Stimulated activated naive CD8-positive, alpha-beta T cell treated with anti-CD3 and anti-CD28 coated beads, Interleukin-15, Interleukin-2, amounts not matched to agents 100 ng/mL and 50 ng/mL, for 24 hours (primary cell): ENCODE measurements at regions not wholly inside any gene's neighbourhood (a gene's known extent, or its start where the extent isn't known, plus 50 kb on each side); places are given as distances from the start of the nearest gene placed in this dataset.
"Not testable (repeated sequence)": the region's sequence is repeated elsewhere in the genome, so short reads cannot be mapped to it uniquely, and the experiment has no call there.

ENCODE experiments used
- H3K27ac Mint-ChIP-seq: one replicate; pipeline ENCODE4 v1.8.0; 2021; ENCODE audit warnings: mild to moderate bottlenecking, mixed read lengths
- H3K27me3 Mint-ChIP-seq: one replicate; pipeline ENCODE4 v1.8.0; 2021; ENCODE audit warnings: mixed read lengths
- H3K36me3 Mint-ChIP-seq: one replicate; pipeline ENCODE4 v1.8.0; 2021; ENCODE audit warnings: low read depth, mixed read lengths
- H3K4me1 Mint-ChIP-seq: one replicate; pipeline ENCODE4 v1.8.0; 2021; ENCODE audit warnings: low read depth, mixed read lengths
- H3K4me3 Mint-ChIP-seq: one replicate; pipeline ENCODE4 v1.8.0; 2021; ENCODE audit warnings: mild to moderate bottlenecking, mixed read lengths
- H3K9me3 Mint-ChIP-seq: one replicate; pipeline ENCODE4 v1.8.0; 2021; ENCODE audit warnings: mixed read lengths

DNA sequence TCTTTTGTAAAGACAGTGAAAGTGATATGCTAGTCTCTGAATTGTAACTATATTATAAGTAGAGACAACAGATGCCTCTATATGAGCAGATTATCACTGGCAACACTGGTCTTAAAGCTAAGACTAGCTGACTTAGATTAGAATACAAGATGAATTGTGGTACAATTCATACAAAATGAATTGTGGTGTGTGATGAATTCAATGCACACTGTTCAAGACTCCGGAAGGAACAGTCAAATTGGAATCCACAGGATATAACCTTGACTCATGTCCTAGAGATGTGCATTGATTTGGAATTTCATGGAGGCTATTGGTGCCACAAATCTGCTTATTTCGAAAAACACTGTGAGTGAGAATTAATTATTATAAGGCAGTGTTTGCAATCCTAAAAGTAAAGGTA lies 701.8 kb downstream of the PCDH7 start:
- no peak overlapping the region for H3K27ac Mint-ChIP-seq
- H3K27me3 Mint-ChIP-seq = no peaks in the 10 kb centered on the region
- no peaks in the 10 kb centered on the region for H3K9me3 Mint-ChIP-seq
- H3K4me3 Mint-ChIP-seq = no peak overlapping the region
- no peaks in the 10 kb centered on the region for H3K4me1 Mint-ChIP-seq
- no peaks in the 10 kb centered on the region for H3K36me3 Mint-ChIP-seq

DNA sequence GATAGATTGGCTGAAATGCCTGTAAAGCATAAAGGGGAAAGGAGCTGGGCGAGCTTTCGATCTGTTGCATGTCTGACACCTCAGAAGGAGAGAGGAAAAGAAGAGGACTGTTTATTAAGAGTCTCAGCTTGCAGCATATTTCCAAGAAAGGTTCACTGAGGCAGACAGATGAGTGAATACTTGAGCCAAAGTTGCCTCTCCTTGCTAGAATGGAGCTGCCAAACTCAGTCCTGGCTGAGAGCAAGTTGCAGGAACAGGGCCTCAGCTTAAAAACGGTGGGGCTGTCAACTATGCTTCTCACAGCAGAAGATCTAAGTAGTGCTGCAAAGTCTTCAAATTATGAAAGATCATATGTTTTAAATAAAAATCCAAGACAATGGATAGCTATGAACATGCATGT lies 707.5 kb downstream of the PCDH7 start:
- H3K36me3 Mint-ChIP-seq = no peaks in the 10 kb centered on the region
- no peaks in the 10 kb centered on the region for H3K27me3 Mint-ChIP-seq
- H3K27ac Mint-ChIP-seq = no peak overlapping the region
- no peaks in the 10 kb centered on the region for H3K9me3 Mint-ChIP-seq
- H3K4me3 Mint-ChIP-seq = no peak overlapping the region
- no peaks in the 10 kb centered on the region for H3K4me1 Mint-ChIP-seq

DNA sequence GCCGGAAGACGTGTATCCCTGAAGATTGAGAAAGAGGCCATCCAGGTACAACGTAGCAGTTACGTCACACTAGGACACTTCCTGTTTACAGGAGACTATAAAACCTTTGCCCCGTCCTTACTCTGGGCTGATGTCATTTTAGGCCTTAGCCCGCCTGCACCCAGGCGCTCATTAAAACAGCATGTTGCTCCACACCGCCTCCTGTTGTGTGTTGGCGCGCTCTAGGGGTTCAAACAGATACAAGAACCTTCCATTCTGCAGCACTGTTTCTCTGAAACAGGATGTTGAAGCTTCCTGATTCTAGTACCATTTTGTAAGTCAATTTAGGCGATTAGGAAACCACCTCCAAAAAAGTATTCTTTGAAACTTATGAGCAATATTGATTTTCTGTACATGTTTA lies 722.1 kb downstream of the PCDH7 start:
- H3K9me3 Mint-ChIP-seq = no peaks in the 10 kb centered on the region
- H3K27ac Mint-ChIP-seq = no peak overlapping the region
- no peaks in the 10 kb centered on the region for H3K27me3 Mint-ChIP-seq
- no peak overlapping the region for H3K4me3 Mint-ChIP-seq
- no peaks in the 10 kb centered on the region for H3K4me1 Mint-ChIP-seq
- no peaks in the 10 kb centered on the region for H3K36me3 Mint-ChIP-seq

DNA sequence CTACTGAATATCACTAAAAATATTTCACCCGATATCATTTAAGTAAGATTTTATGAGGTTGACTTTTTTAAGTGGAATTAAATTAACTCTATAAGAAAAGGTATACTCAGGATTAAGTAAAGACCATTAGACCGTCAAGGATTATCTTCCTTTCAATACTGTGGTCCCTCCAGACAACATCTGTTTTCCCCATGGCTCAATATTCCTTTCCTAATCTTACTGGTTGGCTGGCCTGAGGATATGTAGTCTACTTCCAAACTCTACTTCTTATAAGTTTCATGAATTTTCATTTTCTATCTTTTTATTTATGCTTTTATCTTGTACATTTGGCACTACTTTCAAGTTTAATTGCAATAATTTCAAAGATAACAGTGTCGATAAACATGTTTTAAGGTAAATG lies 725.4 kb downstream of the PCDH7 start:
- Mint-ChIP-seq H3K27me3 (no peaks in the 10 kb centered on the region), H3K4me3 (no peak overlapping the region), H3K4me1 (no peaks in the 10 kb centered on the region), H3K36me3 (no peaks in the 10 kb centered on the region), H3K9me3 (peaks cover 4% of the 10 kb centered on the region), H3K27ac (no peak overlapping the region)

DNA sequence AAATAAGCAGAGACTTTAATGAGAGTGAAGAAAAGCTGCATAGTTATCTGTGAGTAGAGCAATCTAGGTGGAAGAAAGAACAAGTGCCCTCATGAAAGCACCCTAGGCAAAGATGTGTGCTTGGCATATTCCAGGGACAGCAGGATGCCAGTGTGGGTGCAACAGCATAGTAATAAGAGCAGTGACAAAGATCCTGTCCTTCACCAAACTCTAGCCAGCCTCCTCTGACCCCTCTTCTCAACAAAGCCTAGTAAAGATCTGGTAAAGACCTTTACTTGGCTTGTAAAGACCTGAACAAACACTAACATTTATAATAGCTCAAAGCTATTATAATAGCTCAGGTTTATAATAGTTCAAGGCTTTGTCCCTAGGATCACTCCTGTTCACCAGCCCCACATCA lies 735.4 kb downstream of the PCDH7 start:
- Mint-ChIP-seq H3K4me3 (no peak overlapping the region), H3K4me1 (no peaks in the 10 kb centered on the region), H3K9me3 (peaks cover 14% of the 10 kb centered on the region), H3K27me3 (no peaks in the 10 kb centered on the region), H3K36me3 (no peaks in the 10 kb centered on the region), H3K27ac (no peak overlapping the region)

DNA sequence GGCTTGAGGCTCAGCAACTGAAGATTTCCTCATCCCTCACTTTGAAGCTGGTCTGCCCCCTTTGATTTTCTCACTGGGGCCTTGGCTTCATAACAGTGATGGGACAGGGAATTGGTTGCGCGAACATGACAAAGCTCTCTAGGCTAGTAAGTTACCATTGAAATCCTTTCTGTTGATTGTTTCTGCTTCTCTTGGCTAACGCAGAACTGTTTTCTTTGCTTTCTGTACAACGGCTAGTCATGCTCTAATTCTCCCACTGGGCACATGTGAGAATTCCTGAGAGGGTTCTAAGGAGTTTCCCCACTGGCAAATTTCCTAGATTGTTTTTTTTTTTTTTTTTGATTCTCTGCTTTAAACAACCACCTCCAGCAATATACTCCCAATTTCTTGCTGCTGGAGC lies 738.6 kb downstream of the PCDH7 start:
- Mint-ChIP-seq H3K27me3 (no peaks in the 10 kb centered on the region), H3K36me3 (no peaks in the 10 kb centered on the region), H3K4me1 (no peaks in the 10 kb centered on the region), H3K4me3 (no peak overlapping the region), H3K27ac (no peak overlapping the region), H3K9me3 (peaks cover 5% of the 10 kb centered on the region)

DNA sequence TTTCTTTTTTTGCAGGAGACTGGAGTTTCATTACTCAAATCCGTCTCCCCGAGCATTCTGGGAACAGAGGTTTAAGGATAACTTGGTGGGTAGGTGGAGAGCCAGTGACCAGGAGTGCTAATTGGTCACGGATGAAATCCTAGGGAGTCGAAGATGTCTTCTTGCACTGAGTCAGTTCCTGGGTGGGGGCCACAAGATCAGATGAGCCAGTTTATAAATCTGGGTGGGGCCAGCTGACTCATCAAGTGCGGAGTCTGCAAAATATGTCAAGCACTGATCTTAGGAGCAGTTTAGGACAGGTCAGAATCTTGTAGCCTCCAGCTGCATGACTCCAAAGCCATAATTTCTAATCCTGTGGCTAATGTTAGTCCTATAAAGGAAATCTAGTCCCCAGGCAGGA lies 741.3 kb downstream of the PCDH7 start:
- Mint-ChIP-seq H3K36me3 (no peaks in the 10 kb centered on the region), H3K4me1 (no peaks in the 10 kb centered on the region), H3K9me3 (peaks cover 12% of the 10 kb centered on the region), H3K27ac (no peak overlapping the region), H3K27me3 (no peaks in the 10 kb centered on the region), H3K4me3 (no peak overlapping the region)

DNA sequence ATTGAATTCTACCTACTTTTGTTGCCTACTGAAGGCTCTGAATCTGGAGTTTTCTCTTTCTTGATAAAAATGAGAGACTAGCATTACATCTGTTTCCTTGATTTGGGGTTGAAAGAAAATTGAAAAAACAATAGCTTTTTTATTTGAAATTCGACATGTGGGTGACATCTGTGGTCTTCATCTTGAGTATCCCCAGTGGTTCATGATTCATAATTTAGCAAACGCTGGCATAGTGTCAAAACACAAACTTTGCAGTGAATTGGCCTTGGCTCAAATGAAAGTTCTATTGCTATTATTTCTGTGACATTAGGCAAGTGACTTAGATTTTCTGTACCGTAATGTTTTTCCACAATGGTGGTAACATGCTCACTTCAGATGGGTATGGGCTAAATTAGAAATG lies 747.6 kb downstream of the PCDH7 start:
- H3K4me1 Mint-ChIP-seq = no peaks in the 10 kb centered on the region
- H3K36me3 Mint-ChIP-seq = no peaks in the 10 kb centered on the region

DNA sequence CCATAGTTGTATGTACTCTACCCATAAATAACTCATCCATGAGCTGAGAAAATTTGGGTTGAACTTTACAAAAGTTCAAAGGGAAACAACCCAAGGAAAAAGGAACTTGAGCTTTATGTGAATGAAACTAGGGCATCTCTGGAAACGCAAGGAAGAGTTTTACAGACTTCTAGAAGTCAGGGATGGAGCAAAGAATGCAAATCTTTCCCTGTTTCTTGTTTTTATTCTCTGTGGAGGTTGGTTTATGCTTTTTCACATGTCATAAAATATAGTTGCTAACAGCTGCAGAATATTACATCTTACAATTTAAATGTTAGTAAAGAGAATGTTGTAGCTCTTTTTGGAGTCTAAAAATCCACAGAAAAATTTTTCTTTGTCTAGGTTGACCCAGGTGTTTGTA lies 754.1 kb downstream of the PCDH7 start:
- H3K4me1 Mint-ChIP-seq = no peaks in the 10 kb centered on the region
- peaks cover 19% of the 10 kb centered on the region for H3K9me3 Mint-ChIP-seq
- H3K4me3 Mint-ChIP-seq = no peak overlapping the region
- H3K27ac Mint-ChIP-seq = no peak overlapping the region
- no peaks in the 10 kb centered on the region for H3K36me3 Mint-ChIP-seq
- no peaks in the 10 kb centered on the region for H3K27me3 Mint-ChIP-seq

More for the DNA sequence above, 747.6 kb downstream of the PCDH7 start:
- H3K27ac Mint-ChIP-seq = no peak overlapping the region
- no peak overlapping the region for H3K4me3 Mint-ChIP-seq
- H3K27me3 Mint-ChIP-seq = no peaks in the 10 kb centered on the region
- peaks cover 21% of the 10 kb centered on the region for H3K9me3 Mint-ChIP-seq

DNA sequence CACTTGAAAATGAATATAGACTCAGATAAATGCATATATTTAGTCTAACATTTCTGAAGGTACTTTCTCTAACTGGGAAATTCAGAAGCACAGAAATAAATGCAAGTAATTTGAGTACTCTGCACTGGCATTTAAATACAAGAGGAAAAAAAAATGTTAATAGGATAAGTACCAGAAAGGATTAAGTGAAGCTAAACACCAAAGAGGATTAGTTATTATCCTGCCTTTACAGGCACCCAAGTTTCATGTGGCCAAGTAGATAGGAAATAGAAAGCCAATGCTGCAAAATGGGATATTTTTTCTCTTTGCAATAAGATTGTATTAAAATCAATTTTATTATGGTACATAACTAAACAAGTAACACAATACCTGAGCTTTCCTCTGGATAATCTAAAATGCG lies 762.5 kb downstream of the PCDH7 start:
- Mint-ChIP-seq H3K4me3 (no peak overlapping the region), H3K36me3 (no peaks in the 10 kb centered on the region), H3K4me1 (no peaks in the 10 kb centered on the region), H3K27ac (no peak overlapping the region), H3K27me3 (no peaks in the 10 kb centered on the region), H3K9me3 (peaks cover 8% of the 10 kb centered on the region)

DNA sequence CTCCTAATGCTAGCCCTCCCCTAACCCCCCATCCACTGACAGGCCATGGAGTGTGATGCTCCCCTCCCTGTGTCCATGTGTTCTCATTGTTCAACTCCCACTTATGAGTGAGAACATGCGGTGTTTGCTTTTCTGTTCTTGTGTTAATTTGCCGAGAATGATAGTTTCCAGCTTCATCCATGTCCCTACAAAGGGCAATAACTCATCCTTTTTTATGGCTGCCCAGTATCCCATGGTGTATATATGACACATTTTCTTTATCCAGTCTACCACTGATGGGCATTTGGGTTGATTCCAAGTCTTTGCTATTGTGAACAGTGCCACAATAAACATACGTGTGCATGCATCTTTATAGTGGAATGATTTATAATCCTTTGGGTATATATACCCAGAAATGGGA lies 779.0 kb downstream of the PCDH7 start:
- peaks cover 15% of the 10 kb centered on the region for H3K9me3 Mint-ChIP-seq
- not testable (repeated sequence) for H3K27me3 Mint-ChIP-seq, H3K4me3 Mint-ChIP-seq, H3K36me3 Mint-ChIP-seq, H3K4me1 Mint-ChIP-seq, H3K27ac Mint-ChIP-seq

DNA sequence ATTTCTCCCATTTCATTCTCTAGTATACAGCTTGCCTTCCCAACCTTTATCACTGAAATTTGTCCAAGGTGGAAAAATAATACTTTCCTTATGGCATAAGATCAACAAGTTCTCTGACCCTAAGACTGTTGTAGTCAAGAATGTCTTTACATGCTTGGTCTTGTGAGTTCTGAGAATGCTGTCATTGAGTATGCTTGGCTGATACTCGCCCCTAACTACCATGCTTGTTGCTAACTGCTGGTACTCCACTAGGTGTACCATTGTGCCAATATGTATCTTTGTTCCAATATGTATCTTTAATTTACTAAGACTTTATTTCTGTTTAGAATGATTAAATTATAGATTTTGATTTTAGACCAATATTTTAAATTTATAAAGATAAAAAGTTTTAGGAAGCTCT lies 796.4 kb downstream of the PCDH7 start:
- Mint-ChIP-seq H3K27ac (no peak overlapping the region), H3K9me3 (peaks cover 16% of the 10 kb centered on the region), H3K36me3 (no peaks in the 10 kb centered on the region), H3K27me3 (no peaks in the 10 kb centered on the region), H3K4me3 (no peak overlapping the region), H3K4me1 (no peaks in the 10 kb centered on the region)

DNA sequence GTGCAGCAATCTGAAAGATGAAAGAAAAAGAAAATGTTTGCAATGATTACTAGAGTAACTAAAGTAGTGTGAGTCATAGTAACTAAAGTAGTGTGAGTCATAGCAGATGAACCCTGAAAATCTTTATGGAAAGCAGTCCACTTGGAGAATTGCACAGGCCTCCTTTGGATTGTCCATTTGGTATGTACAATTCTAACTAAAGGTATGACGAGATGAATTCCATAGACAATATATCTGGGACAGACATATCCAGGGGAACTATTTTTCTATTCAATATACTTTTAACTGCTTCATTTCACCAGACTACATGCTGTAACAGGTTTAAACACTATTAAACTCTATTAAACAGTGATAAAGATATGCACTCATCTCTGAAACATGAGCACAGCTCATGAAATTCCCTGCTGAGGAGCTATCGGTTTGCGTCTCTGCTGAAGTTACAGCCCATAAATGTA lies 798.7 kb downstream of the PCDH7 start:
- no peaks in the 10 kb centered on the region for H3K4me1 Mint-ChIP-seq
- no peak overlapping the region for H3K27ac Mint-ChIP-seq
- H3K36me3 Mint-ChIP-seq = no peaks in the 10 kb centered on the region
- H3K9me3 Mint-ChIP-seq = peaks cover 16% of the 10 kb centered on the region
- no peaks in the 10 kb centered on the region for H3K27me3 Mint-ChIP-seq
- H3K4me3 Mint-ChIP-seq = no peak overlapping the region

DNA sequence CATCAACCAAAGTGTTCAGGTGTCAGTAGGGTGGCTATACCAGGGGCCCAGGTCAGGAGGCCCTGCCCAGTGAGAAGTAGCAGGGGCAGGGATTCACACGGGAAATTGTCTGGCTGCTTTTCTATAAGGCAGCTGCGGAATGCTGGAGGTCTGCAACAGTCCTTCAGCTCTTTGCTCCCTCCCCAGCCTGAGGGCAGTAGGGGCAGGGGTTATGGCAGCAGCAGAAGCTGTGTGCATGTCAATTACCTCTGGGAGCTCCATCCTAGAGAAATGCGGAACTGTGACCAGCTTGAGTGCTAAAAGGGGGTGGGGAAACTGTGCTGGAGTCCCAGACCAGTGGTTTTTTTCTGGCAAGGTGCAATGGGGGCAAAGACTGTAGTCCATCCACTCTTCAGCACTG lies 810.4 kb downstream of the PCDH7 start:
- peaks cover 18% of the 10 kb centered on the region for H3K9me3 Mint-ChIP-seq
- no peaks in the 10 kb centered on the region for H3K4me1 Mint-ChIP-seq
- H3K4me3 Mint-ChIP-seq = no peak overlapping the region
- no peaks in the 10 kb centered on the region for H3K27me3 Mint-ChIP-seq
- no peak overlapping the region for H3K27ac Mint-ChIP-seq
- no peaks in the 10 kb centered on the region for H3K36me3 Mint-ChIP-seq

DNA sequence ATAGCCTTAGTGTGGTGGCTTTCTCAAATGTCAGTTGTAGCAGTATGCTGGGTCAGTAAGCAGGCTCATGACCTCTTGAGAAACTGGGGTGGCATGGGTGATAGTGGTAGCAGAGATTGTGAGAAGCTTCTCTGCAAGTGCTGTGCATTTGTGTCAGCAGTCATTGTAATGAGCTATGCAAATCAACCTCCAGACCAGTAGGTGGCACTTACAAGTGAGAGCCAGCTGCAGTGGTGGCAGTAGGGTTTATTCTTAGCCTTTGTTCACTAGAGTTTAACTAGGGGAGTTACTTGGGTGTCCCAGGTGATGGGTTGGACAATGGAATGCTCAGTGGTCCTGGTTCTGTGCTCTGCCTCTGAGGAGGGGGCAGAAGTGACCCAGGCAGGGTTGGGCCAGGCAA lies 818.7 kb downstream of the PCDH7 start:
- Mint-ChIP-seq H3K36me3 (no peaks in the 10 kb centered on the region), H3K27ac (no peak overlapping the region), H3K27me3 (no peaks in the 10 kb centered on the region), H3K9me3 (peaks cover 14% of the 10 kb centered on the region), H3K4me3 (no peak overlapping the region), H3K4me1 (no peaks in the 10 kb centered on the region)

DNA sequence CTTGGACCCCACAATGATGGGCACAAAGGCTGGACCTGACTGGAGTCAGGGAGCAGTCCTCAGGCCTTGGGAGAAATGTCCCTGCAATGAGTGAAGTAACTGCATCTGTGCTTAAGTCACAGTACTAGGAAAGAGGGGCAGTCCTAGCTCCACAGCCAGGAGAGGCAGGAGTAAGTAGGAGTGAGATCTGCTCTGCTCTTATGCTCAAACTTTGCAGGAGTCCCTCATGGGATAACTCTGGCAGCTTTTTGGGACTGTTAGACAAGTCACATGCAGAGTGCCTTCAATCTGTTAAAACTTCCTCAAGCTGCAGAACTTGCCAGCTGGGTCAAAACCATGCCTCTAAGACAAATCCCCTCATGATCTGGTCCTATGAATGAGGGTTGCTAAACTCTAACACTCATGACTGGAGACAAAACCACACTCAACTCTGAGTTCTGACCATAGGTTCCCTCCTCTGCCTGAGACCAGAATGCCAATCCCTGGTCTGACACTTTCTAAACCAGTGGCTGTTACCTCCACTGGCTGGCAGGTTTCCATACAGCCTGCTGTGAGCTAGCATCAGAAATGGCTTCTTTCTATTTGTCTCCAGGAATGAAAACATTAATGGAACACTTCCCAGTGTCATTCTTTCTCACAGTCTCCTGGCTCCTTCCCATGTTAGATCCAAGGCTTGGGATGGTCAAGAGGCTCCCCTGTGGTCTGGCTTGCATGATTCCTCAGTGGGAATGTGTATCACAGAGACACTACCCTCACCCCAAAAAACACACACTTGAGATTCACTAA lies 819.3 kb downstream of the PCDH7 start:
- Mint-ChIP-seq H3K36me3 (no peaks in the 10 kb centered on the region), H3K27ac (no peak overlapping the region), H3K9me3 (peaks cover 11% of the 10 kb centered on the region), H3K4me3 (no peak overlapping the region), H3K4me1 (no peaks in the 10 kb centered on the region), H3K27me3 (no peaks in the 10 kb centered on the region)
